Sigmoid colon (tissue), 3 donors: ENCODE measurements at regions not wholly inside any gene's neighbourhood (a gene's known extent, or its start where the extent isn't known, plus 50 kb on each side); places are given as distances from the start of the nearest gene placed in this dataset.

Experiments used
- POLR2A ChIP-seq, 2 donors: fragments of 450-650 bp; IDR thresholded peaks; one replicate each; pipeline ENCODE4 v1.6.1; 2016; ENCODE audit warnings: antibody characterized with exemption in 2 of 2, mild to moderate bottlenecking in 2 of 2, moderate library complexity in 2 of 2
- TF ChIP-seq, protein P1 (sequence below), 4 experiments: fragments of 450-650 bp in 3 of 4; fragments of 200-600 bp in 1 of 4; IDR thresholded peaks; one replicate each; pipeline ENCODE4 v1.5.1; 2016 to 2019; ENCODE audit warnings: antibody characterized with exemption in 4 of 4, mild to moderate bottlenecking in 3 of 4, moderate library complexity in 2 of 4

DNA sequence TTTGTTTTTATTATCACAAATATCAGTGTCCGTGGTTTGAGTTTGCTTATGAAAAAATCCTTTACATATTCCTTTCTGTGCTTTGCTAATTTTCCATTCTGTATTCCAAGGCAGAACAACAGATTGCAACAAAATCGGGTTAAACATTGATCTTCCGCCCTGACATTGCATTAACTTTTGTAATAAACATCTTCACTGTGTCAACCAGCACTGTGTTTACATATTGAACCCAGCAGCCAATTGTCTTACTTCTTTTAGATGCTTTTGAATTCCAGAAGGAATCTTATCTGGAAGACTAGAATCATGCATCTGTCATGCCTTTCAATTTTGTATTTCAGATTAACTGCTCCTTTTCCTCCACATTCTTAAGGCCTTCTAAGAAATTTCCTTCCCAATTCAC, 147.8 kb upstream of the CXXC4 start:
- no peak for TF ChIP-seq POLR2A (IDR thresholded peaks at IDR 0.05)
- TF ChIP-seq, protein P1, sequence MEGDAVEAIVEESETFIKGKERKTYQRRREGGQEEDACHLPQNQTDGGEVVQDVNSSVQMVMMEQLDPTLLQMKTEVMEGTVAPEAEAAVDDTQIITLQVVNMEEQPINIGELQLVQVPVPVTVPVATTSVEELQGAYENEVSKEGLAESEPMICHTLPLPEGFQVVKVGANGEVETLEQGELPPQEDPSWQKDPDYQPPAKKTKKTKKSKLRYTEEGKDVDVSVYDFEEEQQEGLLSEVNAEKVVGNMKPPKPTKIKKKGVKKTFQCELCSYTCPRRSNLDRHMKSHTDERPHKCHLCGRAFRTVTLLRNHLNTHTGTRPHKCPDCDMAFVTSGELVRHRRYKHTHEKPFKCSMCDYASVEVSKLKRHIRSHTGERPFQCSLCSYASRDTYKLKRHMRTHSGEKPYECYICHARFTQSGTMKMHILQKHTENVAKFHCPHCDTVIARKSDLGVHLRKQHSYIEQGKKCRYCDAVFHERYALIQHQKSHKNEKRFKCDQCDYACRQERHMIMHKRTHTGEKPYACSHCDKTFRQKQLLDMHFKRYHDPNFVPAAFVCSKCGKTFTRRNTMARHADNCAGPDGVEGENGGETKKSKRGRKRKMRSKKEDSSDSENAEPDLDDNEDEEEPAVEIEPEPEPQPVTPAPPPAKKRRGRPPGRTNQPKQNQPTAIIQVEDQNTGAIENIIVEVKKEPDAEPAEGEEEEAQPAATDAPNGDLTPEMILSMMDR (IDR thresholded peaks at IDR 0.05), result no peak
